B cell (primary cell): ENCODE measurements at regions not wholly inside any gene's neighbourhood (a gene's known extent, or its start where the extent isn't known, plus 50 kb on each side); places are given as distances from the start of the nearest gene placed in this dataset.

Experiments used
- ATAC-seq: fragments of 200-7000 bp; cut with Tn5 transposase; one replicate; pipeline ENCODE4 v1.10.0; 2021; ENCODE audit warnings: low read depth, mild to moderate bottlenecking, moderate number of reproducible peaks, moderate library complexity
- CTCF ChIA-PET: fragments of 350-600 bp; sonication (Branson Sonifier 250); formaldehyde crosslinking; loops from one replicate; lab custom pipeline; 2021; ENCODE audit warnings: antibody characterized with exemption, inconsistent platforms; lab: Charles Lee
- POLR2A ChIA-PET: fragments of 350-600 bp; sonication (Branson Sonifier 250); formaldehyde crosslinking; loops from one replicate; lab custom pipeline; 2021; ENCODE audit warnings: antibody characterized with exemption; lab: Charles Lee
- DNase-seq: peaks from one replicate; pipeline ENCODE4 v3.0.0; 2013
- H2AFZ ChIP-seq: 2 replicates; pipeline ENCODE4 v1.6.1; 2012; ENCODE audit warnings: mild to moderate bottlenecking, low read depth, low read length; ENCODE audit not compliant: insufficient read depth, poor library complexity, severe bottlenecking
- H3K27ac ChIP-seq, 2 donors: 1 replicate in 1 of 2; 2 replicates in 1 of 2; pipeline ENCODE4 v1.5.1; 2012 to 2013; ENCODE audit warnings: low read length in 2 of 2, mild to moderate bottlenecking in 2 of 2, moderate library complexity in 1 of 2
- H3K27me3 ChIP-seq, 4 experiments: fragments of 200-600 bp in 1 of 4; sonication (generic) in 1 of 4; replicated peaks in 1 of 4; 1 replicate in 2 of 4; 2 replicates in 2 of 4; pipeline versions ENCODE4 v1.6.1 to v1.7.0; 2013 to 2016; ENCODE audit warnings: low read length in 3 of 4, mild to moderate bottlenecking in 2 of 4, mixed read lengths in 1 of 4, moderate library complexity in 1 of 4; ENCODE audit not compliant: insufficient read depth in 4 of 4, control insufficient read depth in 3 of 4; ENCODE audit errors: control extremely low read depth in 1 of 4
- H3K36me3 ChIP-seq, 2 experiments: replicated peaks in 1 of 2; 1 replicate in 1 of 2; 2 replicates in 1 of 2; pipeline versions ENCODE4 v1.6.1 to v1.7.1; 2013; ENCODE audit warnings: low read length in 1 of 2; ENCODE audit not compliant: insufficient read depth in 2 of 2, control insufficient read depth in 1 of 2; ENCODE audit errors: control extremely low read depth in 1 of 2, extremely low read depth in 1 of 2
- H3K4me1 ChIP-seq, 2 donors: fragments of 200-600 bp in 1 of 2; sonication (generic) in 1 of 2; 1 replicate in 1 of 2; 2 replicates in 1 of 2; pipeline versions ENCODE4 v1.5.1 to v1.6.1; 2013 to 2017; ENCODE audit warnings: low read length in 2 of 2; ENCODE audit not compliant: control insufficient read depth in 2 of 2, insufficient read depth in 2 of 2
- H3K4me2 ChIP-seq: replicated peaks from 2 replicates; pipeline ENCODE3; 2012; ENCODE audit warnings: mild to moderate bottlenecking, low read depth, low read length; ENCODE audit not compliant: poor library complexity, severe bottlenecking
- H3K4me3 ChIP-seq, 5 experiments: fragments of 200-600 bp in 1 of 5; sonication (generic) in 1 of 5; 1 replicate in 3 of 5; 2 replicates in 2 of 5; pipeline versions ENCODE4 v1.5.1 to v1.7.0; 2011 to 2016; ENCODE audit warnings: low read length in 4 of 5, mild to moderate bottlenecking in 4 of 5, low read depth in 2 of 5, control low read depth in 1 of 5, moderate library complexity in 1 of 5; ENCODE audit not compliant: insufficient read depth in 1 of 5; ENCODE audit errors: control extremely low read depth in 1 of 5, extremely low read depth in 1 of 5
- H3K79me2 ChIP-seq: fragments of 200-600 bp; sonication (generic); one replicate; pipeline ENCODE4 v1.6.0; 2016; ENCODE audit warnings: low read length; ENCODE audit not compliant: control insufficient read depth, insufficient read depth
- H3K9ac ChIP-seq: fragments of 200-600 bp; sonication (generic); 2 replicates; pipeline ENCODE4 v1.6.1; 2017; ENCODE audit warnings: mild to moderate bottlenecking, low read length, moderate library complexity
- H3K9me3 ChIP-seq, 3 donors: one replicate each; pipeline versions ENCODE4 v1.6.1 to v1.7.1; 2013; ENCODE audit warnings: low read length in 2 of 3; ENCODE audit not compliant: control insufficient read depth in 2 of 3, insufficient read depth in 1 of 3; ENCODE audit errors: control extremely low read depth in 1 of 3
- H4K20me1 ChIP-seq: 2 replicates; pipeline ENCODE4 v1.6.0; 2012; ENCODE audit warnings: mild to moderate bottlenecking, low read length; ENCODE audit not compliant: insufficient read depth, control insufficient read depth, poor library complexity, severe bottlenecking
- H3K27ac Mint-ChIP-seq: one replicate; pipeline ENCODE4 v1.8.0; 2021; ENCODE audit warnings: mixed read lengths
- H3K27me3 Mint-ChIP-seq: one replicate; pipeline ENCODE4 v1.8.0; 2021; ENCODE audit warnings: mixed read lengths
- H3K4me1 Mint-ChIP-seq: one replicate; pipeline ENCODE4 v1.8.0; 2021; ENCODE audit warnings: mixed read lengths
- H3K4me3 Mint-ChIP-seq: one replicate; pipeline ENCODE4 v1.8.0; 2021; ENCODE audit warnings: mixed read lengths
- H3K9me3 Mint-ChIP-seq: one replicate; pipeline ENCODE4 v1.8.0; 2022; ENCODE audit warnings: mixed read lengths; ENCODE audit not compliant: insufficient read depth
- EZH2 ChIP-seq: IDR thresholded peaks from 2 replicates; pipeline ENCODE4 v1.6.1; 2012; ENCODE audit warnings: borderline replicate concordance, low read depth, mild to moderate bottlenecking, moderate library complexity, low read length; ENCODE audit not compliant: insufficient read depth, poor library complexity, severe bottlenecking
- WGBS: methylation state at CpG from one replicate; pipeline ENCODE4 v1.1.5; 2013; ENCODE audit warnings: missing lambda C conversion rate; ENCODE audit not compliant: insufficient coverage; 5-methylcytosine and 5-hydroxymethylcytosine counted together
- intact Hi-C: fragments of 100-400 bp; cut with micrococcal nuclease; formaldehyde crosslinking; loops from one replicate; pipeline ENCODE4 v1.10.0; 2022
- TF ChIP-seq, protein P1 (sequence below): fragments of 200-600 bp; IDR thresholded peaks from one replicate; pipeline ENCODE4 v1.8.0; 2022; ENCODE audit warnings: antibody characterized with exemption, mild to moderate bottlenecking

DNA sequence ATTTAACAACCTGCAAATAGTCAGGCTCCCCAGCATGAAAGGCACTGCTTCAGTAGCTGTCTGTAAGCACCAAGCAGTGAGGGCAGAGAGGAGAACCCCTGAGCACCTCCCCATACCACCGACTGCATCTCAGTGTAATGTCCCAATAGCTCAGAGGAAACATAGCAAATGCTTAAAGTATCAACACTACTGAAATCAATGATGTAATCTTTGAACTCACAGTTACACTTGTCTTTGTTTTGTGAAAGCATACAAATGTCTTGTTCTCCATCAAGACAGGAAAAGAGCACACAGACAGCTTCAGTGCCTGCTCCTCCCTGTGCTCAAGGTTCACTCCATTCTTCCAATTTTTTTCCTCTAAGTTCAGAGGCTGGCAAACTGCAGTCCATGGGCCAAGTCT is 94.7 kb downstream of the IRS2 start:
- Mint-ChIP-seq H3K27ac (no peak overlapping the region), H3K27me3 (peaks cover 5% of the 10 kb centered on the region), H3K4me1 (no peaks in the 10 kb centered on the region), H3K9me3 (no peaks in the 10 kb centered on the region), H3K4me3 (no peak overlapping the region)
- H3K9me3 ChIP-seq, result no peaks in the 10 kb centered on the region
- no peak overlapping the region for H3K27ac ChIP-seq
- no peak overlapping the region for H3K9ac ChIP-seq
- no CpG with 5 or more reads among the region's 1 CpG for WGBS
- no peaks in the 10 kb centered on the region for H3K79me2 ChIP-seq
- H3K4me1 ChIP-seq, result no peaks in the 10 kb centered on the region
- H3K36me3 ChIP-seq, result no peaks in the 10 kb centered on the region
- ATAC-seq (no peak), DNase-seq (no peak)
- intact Hi-C loops, result no loop called here
- POLR2A ChIA-PET, result no interaction called here
- no peak overlapping the region for H3K4me2 ChIP-seq
- TF ChIP-seq, protein P1, sequence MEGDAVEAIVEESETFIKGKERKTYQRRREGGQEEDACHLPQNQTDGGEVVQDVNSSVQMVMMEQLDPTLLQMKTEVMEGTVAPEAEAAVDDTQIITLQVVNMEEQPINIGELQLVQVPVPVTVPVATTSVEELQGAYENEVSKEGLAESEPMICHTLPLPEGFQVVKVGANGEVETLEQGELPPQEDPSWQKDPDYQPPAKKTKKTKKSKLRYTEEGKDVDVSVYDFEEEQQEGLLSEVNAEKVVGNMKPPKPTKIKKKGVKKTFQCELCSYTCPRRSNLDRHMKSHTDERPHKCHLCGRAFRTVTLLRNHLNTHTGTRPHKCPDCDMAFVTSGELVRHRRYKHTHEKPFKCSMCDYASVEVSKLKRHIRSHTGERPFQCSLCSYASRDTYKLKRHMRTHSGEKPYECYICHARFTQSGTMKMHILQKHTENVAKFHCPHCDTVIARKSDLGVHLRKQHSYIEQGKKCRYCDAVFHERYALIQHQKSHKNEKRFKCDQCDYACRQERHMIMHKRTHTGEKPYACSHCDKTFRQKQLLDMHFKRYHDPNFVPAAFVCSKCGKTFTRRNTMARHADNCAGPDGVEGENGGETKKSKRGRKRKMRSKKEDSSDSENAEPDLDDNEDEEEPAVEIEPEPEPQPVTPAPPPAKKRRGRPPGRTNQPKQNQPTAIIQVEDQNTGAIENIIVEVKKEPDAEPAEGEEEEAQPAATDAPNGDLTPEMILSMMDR, result no peak
- no peak for TF ChIP-seq EZH2
- CTCF ChIA-PET, result no interaction called here
- no peaks in the 10 kb centered on the region for H4K20me1 ChIP-seq
- H3K4me3 ChIP-seq, result no peak overlapping the region
- H3K27me3 ChIP-seq, result no peaks in the 10 kb centered on the region
- H2AFZ ChIP-seq, result no peak overlapping the region

DNA sequence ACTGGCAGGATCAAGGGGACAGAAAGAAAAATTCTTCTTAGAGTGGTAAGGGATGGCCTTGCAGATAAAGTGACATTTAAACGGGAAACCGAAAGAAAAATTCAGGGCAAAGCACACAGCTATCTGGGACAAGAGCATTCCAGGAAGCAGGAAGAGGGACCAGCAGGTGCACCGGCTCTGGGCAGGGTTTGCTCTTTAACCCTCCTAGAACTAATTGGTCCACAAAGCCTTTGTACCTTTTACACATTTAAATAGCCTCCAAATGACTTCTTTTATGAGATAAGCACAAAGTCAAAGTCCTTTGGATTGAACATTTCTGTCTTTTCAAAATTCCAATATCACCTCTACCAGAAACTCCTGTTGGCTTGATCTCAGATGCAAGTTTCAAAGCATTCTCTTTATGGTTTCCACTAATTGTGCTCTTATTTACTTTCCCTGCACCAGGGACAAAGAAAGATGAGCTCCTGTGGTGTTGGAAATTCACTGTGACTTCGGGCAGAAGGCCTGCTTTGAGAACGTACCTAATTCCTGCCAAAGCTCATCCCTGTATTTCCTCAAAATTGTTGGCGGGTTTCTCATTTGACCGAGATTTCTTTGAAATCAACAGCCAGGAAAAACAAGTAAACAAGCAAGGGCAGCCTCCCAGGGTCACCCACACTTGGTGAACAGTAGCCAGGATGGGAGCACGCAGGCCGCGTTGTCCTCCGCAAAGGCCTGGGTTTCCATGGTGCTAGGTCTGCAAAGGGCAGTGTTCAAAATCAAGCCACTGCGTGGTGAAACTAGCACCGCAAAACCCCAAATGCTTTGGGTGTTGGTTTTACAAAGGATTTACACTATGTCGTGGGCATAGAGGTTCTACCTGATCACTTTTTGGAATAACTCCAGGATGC is 98.6 kb downstream of the IRS2 start:
- WGBS, result 94% methylated on average over 9 of the region's 14 CpGs
- Histone ChIP-seq H3K36me3 (no peaks in the 10 kb centered on the region), H3K9me3 (no peaks in the 10 kb centered on the region), H3K4me3 (no peak overlapping the region), H4K20me1 (no peaks in the 10 kb centered on the region), H2AFZ (no peak overlapping the region), H3K4me1 (no peaks in the 10 kb centered on the region), H3K27ac (no peak overlapping the region), H3K27me3 (no peaks in the 10 kb centered on the region), H3K79me2 (no peaks in the 10 kb centered on the region), H3K4me2 (no peak overlapping the region), H3K9ac (no peak overlapping the region)
- ChIA-PET CTCF (no interaction called here), POLR2A (no interaction called here)
- Mint-ChIP-seq H3K27ac (no peak overlapping the region), H3K4me3 (no peak overlapping the region), H3K27me3 (peaks cover 7% of the 10 kb centered on the region), H3K4me1 (no peaks in the 10 kb centered on the region), H3K9me3 (no peaks in the 10 kb centered on the region)
- DNase-seq, result no peak
- ATAC-seq, result no peak
- intact Hi-C loops, result no loop called here
- TF ChIP-seq, protein P1, result no peak
- no peak for TF ChIP-seq EZH2
